Prostate gland (tissue), 2 donors: ENCODE measurements at regions not wholly inside any gene's neighbourhood (a gene's known extent, or its start where the extent isn't known, plus 50 kb on each side); places are given as distances from the start of the nearest gene placed in this dataset.

ENCODE experiments used
- DNase-seq: peaks from one replicate; pipeline ENCODE4 v3.0.0-alpha.2; 2019; ENCODE audit warnings: low spot score
- H3K27ac ChIP-seq, 2 donors: fragments of 200-600 bp; sonication (generic); 2 replicates each; pipeline ENCODE4 v1.5.1; 2017 to 2019
- H3K27me3 ChIP-seq: fragments of 200-600 bp; sonication (generic); replicated peaks from 2 replicates; pipeline ENCODE4 v1.5.1; 2019; ENCODE audit not compliant: insufficient read depth
- H3K36me3 ChIP-seq, 2 donors: fragments of 200-600 bp; sonication (generic); 1 replicate in 1 of 2; 2 replicates in 1 of 2; pipeline versions ENCODE4 v1.5.1 to v1.8.1; 2017 to 2019
- H3K4me1 ChIP-seq: fragments of 200-600 bp; sonication (generic); replicated peaks from 2 replicates; pipeline ENCODE4 v1.5.1; 2019
- H3K4me3 ChIP-seq, 2 donors: fragments of 200-600 bp; sonication (generic); 2 replicates each; pipeline ENCODE4 v1.5.1; 2017 to 2019
- H3K9me3 ChIP-seq: fragments of 200-600 bp; sonication (generic); 2 replicates; pipeline ENCODE4 v1.5.1; 2017
- POLR2A ChIP-seq: fragments of 450-650 bp; IDR thresholded peaks from one replicate; pipeline ENCODE4 v1.6.1; 2016; ENCODE audit warnings: antibody characterized with exemption, mild to moderate bottlenecking
- POLR2AphosphoS5 ChIP-seq: sonication (generic); formaldehyde crosslinking; IDR thresholded peaks from one replicate; pipeline ENCODE4 v1.6.1; 2017; ENCODE audit warnings: antibody characterized with exemption
- WGBS: methylation state at CpG from one replicate; pipeline ENCODE4 v1.1.5; 2018; 5-methylcytosine and 5-hydroxymethylcytosine counted together
- intact Hi-C: fragments of 100-400 bp; cut with DNase I; formaldehyde crosslinking; loops from one replicate; pipeline ENCODE4 v1.14.2; 2022
- TF ChIP-seq, protein P1 (sequence below), 4 experiments: fragments of 200-600 bp in 2 of 4; fragments of 450-650 bp in 2 of 4; sonication (generic) in 2 of 4; IDR thresholded peaks; 1 replicate in 3 of 4; 2 replicates in 1 of 4; pipeline ENCODE4 v1.5.1; 2016 to 2019; ENCODE audit warnings: antibody characterized with exemption in 4 of 4, mild to moderate bottlenecking in 2 of 4, moderate library complexity in 2 of 4

DNA sequence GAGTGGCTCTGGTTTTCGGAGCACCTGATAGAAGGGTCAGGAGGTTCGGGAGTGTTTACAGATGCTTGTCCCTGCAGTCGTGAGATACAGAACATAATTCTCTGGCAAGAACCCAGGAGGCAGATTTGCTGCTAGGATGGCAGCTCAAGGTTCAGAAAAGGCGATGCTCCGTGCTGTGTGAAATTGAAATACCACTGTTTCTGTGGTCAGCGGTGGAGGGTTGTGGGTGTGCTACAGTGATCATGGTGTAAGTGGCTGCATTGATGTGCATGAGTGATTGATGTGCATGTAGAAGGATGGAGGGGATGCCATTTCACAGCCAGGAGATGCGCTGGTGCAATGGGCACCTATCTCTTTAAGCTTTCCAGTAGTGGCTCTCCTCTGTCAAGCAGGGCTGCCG is 322.1 kb downstream of the GALR1 start:
- no peak overlapping the region for H3K4me3 ChIP-seq
- no peaks in the 10 kb centered on the region for H3K9me3 ChIP-seq
- DNase-seq: no peak
- no peaks in the 10 kb centered on the region for H3K36me3 ChIP-seq
- TF ChIP-seq, protein P1, sequence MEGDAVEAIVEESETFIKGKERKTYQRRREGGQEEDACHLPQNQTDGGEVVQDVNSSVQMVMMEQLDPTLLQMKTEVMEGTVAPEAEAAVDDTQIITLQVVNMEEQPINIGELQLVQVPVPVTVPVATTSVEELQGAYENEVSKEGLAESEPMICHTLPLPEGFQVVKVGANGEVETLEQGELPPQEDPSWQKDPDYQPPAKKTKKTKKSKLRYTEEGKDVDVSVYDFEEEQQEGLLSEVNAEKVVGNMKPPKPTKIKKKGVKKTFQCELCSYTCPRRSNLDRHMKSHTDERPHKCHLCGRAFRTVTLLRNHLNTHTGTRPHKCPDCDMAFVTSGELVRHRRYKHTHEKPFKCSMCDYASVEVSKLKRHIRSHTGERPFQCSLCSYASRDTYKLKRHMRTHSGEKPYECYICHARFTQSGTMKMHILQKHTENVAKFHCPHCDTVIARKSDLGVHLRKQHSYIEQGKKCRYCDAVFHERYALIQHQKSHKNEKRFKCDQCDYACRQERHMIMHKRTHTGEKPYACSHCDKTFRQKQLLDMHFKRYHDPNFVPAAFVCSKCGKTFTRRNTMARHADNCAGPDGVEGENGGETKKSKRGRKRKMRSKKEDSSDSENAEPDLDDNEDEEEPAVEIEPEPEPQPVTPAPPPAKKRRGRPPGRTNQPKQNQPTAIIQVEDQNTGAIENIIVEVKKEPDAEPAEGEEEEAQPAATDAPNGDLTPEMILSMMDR (IDR thresholded peaks at IDR 0.05): no peak
- TF ChIP-seq POLR2A: no peak
- TF ChIP-seq POLR2AphosphoS5: no peak
- 89% methylated on average over 8 of the region's 8 CpGs for WGBS
- intact Hi-C loops: no loop called here
- no peaks in the 10 kb centered on the region for H3K27me3 ChIP-seq
- H3K27ac ChIP-seq: no peak overlapping the region
- H3K4me1 ChIP-seq: no peaks in the 10 kb centered on the region

DNA sequence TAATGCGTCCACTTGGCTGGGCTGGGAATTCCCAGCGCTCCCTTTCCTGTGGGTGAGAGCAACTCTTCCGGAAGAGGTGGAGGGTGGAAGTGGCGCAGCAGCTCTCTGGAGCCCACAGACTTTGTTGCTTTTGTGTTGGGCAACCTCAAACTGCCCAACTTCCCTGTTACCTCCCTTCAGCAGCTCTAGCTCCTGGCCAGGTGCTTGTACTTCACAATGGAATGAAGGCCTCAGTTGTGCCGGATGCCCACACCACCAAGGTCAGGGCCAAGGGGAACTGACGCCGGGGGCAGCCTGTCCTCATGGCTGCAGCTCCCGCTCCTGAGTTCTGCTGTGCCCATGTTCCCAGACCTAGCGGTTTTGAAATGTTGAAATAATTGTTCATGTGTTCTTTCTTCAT is 322.9 kb downstream of the GALR1 start:
- no peak for DNase-seq
- Histone ChIP-seq H3K4me1 (no peaks in the 10 kb centered on the region), H3K4me3 (no peak overlapping the region), H3K27ac (no peak overlapping the region), H3K9me3 (no peaks in the 10 kb centered on the region), H3K27me3 (no peaks in the 10 kb centered on the region), H3K36me3 (no peaks in the 10 kb centered on the region)
- TF ChIP-seq POLR2AphosphoS5 (no peak), POLR2A (no peak)
- TF ChIP-seq, protein P1 (IDR thresholded peaks at IDR 0.05): no peak
- intact Hi-C loops: no loop called here
- 90% methylated on average over 9 of the region's 9 CpGs for WGBS

DNA sequence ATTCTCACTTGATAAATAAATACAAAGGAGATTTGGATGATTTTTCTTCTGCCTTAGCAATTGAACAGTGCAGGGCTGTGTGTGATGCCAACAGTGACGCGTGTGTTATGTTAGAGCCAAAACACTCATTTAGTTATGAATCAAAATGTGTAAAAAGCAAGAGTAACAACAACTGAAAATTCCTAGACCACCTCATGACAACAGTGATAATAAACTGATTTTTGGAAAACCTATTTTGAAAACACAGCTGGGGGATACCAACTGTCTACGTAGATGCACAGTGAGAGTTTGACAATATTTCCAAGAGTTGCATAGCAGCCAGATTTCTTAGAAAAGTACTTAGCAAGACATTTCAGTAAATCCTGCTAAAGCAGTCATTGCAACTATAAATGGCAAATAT is 323.9 kb downstream of the GALR1 start:
- no peaks in the 10 kb centered on the region for H3K36me3 ChIP-seq
- H3K4me1 ChIP-seq: no peaks in the 10 kb centered on the region
- DNase-seq: no peak
- no peaks in the 10 kb centered on the region for H3K9me3 ChIP-seq
- no peak for TF ChIP-seq POLR2AphosphoS5
- TF ChIP-seq POLR2A: no peak
- TF ChIP-seq, protein P1 (IDR thresholded peaks at IDR 0.05): no peak
- intact Hi-C loops: no loop called here
- H3K4me3 ChIP-seq: no peak overlapping the region
- no peak overlapping the region for H3K27ac ChIP-seq
- 67% methylated on average over 3 of the region's 3 CpGs for WGBS
- no peaks in the 10 kb centered on the region for H3K27me3 ChIP-seq

DNA sequence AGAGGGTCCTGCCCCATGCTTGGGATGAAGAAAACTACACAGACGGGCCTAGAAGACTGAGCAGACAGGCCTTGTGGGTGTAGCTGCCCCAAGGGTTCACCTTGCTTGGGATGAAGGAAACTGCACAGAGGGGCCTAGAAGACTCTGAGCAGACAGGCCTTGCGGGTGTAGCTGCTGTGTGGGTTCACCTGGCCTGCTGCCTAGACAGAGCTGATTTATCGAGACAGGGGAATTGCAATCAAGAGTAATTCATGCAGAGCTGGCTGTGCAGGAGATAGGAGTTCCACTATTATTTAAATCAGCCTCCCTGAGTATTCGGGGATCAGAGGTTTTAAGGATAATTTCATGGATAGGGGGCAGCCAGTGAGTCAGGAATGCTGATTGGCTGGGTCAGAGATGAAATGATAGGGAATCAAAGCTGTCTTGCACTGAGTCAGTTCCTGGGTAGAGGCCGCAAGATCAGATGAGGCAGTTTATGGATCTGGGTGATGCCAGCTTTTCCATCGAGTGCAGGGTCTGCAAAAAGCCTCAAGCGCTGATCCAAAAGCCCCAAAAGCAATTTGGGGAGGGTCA is 341.4 kb downstream of the GALR1 start:
- no peak overlapping the region for H3K4me3 ChIP-seq
- H3K4me1 ChIP-seq: no peaks in the 10 kb centered on the region
- WGBS: 69% methylated on average over 7 of the region's 7 CpGs
- intact Hi-C loops: no loop called here
- no peak for DNase-seq
- TF ChIP-seq POLR2AphosphoS5 (no peak), POLR2A (no peak)
- TF ChIP-seq, protein P1 (IDR thresholded peaks at IDR 0.05): no peak
- H3K27me3 ChIP-seq: no peaks in the 10 kb centered on the region
- H3K9me3 ChIP-seq: no peaks in the 10 kb centered on the region
- no peak overlapping the region for H3K27ac ChIP-seq
- H3K36me3 ChIP-seq: no peaks in the 10 kb centered on the region

DNA sequence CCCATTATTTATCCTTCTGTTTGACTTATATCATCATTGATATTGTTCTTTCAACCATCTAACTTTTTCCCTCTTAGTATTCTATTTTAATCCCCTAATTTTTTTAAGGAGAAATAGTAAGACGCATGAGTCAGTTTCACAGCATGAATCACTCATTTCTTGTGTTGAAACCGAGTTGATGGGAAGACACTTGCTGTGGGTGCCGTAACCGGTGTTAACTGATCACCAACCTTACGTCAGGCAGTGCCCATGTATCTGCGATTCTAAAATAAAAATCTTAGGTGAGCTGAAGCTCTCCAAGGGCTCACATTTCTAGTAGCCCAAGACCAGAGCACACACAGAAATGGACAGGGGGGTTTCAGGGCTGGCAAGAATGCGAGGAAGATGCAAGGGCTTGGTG is 348.1 kb downstream of the GALR1 start:
- Histone ChIP-seq H3K27me3 (no peaks in the 10 kb centered on the region), H3K36me3 (no peaks in the 10 kb centered on the region), H3K9me3 (no peaks in the 10 kb centered on the region), H3K4me3 (no peak overlapping the region), H3K27ac (no peak overlapping the region), H3K4me1 (no peaks in the 10 kb centered on the region)
- 76% methylated on average over 7 of the region's 7 CpGs for WGBS
- DNase-seq: no peak
- intact Hi-C loops: no loop called here
- TF ChIP-seq POLR2A (no peak), POLR2AphosphoS5 (no peak)
- TF ChIP-seq, protein P1 (IDR thresholded peaks at IDR 0.05): no peak
